ENCODE measurements at regions not wholly inside any gene's neighbourhood (a gene's known extent, or its start where the extent isn't known, plus 50 kb on each side); places are given as distances from the start of the nearest gene placed in this dataset.

GRCh38 chr6:156598071-156598854 is 178.9 kb upstream of the ARID1B start:
- H2AFZ ChIP-seq (ENCODE audit: low read length), result no peak overlapping the region

GRCh38 chr6:156597095-156597494 is 180.1 kb upstream of the ARID1B start:
- peaks cover 6% of the 10 kb centered on the region for H3K4me1 ChIP-seq (ENCODE audit: insufficient read depth, low read length, poor library complexity, severe bottlenecking)
- no peaks in the 10 kb centered on the region for H3K36me3 ChIP-seq (ENCODE audit: insufficient read depth, low read length)
- H3K79me2 ChIP-seq (ENCODE audit: insufficient read depth, low read depth, low read length), result no peaks in the 10 kb centered on the region
- POLR2A ChIA-PET, result no interaction called here
- intact Hi-C loops (cut with micrococcal nuclease; ENCODE audit: unreplicated experiment), result no loop called here
- no peak for TF ChIP-seq CTCF (conservative IDR thresholded peaks at IDR 0.05; ENCODE audit: low read length)
- no peak overlapping the region for H3K4me2 ChIP-seq (ENCODE audit: low read length)
- no peak for DNase-seq (ENCODE audit: low spot score)
- no peaks in the 10 kb centered on the region for H4K20me1 ChIP-seq (ENCODE audit: insufficient read depth, low read length)
- no peak overlapping the region for H2AFZ ChIP-seq (ENCODE audit: low read length)
- no peaks in the 10 kb centered on the region for H3K9me3 ChIP-seq (ENCODE audit: low read length)
- CTCF ChIA-PET (ENCODE audit: unreplicated experiment), result no interaction called here
- BruUV-seq (replicated peaks), result no TSS peak
- H3K4me3 ChIP-seq (ENCODE audit: low read depth, low read length, poor library complexity, severe bottlenecking), result no peak overlapping the region
- no peaks in the 10 kb centered on the region for H3K9me2 ChIP-seq (ENCODE audit: insufficient read depth, low read length)
- H3K27ac ChIP-seq (ENCODE audit: low read depth, low read length, poor library complexity, severe bottlenecking), result no peak overlapping the region

More at GRCh38 chr6:156598071-156598854, 178.9 kb upstream of the ARID1B start:
- no peak for DNase-seq (ENCODE audit: low spot score)
- Histone ChIP-seq H3K4me1 (ENCODE audit: insufficient read depth, low read length, poor library complexity, severe bottlenecking) (peaks cover 6% of the 10 kb centered on the region), H3K9me2 (ENCODE audit: insufficient read depth, low read length) (no peaks in the 10 kb centered on the region), H3K79me2 (ENCODE audit: insufficient read depth, low read depth, low read length) (no peaks in the 10 kb centered on the region), H3K4me2 (ENCODE audit: low read length) (no peak overlapping the region), H3K36me3 (ENCODE audit: insufficient read depth, low read length) (no peaks in the 10 kb centered on the region), H3K9me3 (ENCODE audit: low read length) (peaks cover under 1% of the 10 kb centered on the region; the same call in 1 of the 2 replicates), H4K20me1 (ENCODE audit: insufficient read depth, low read length) (no peaks in the 10 kb centered on the region), H3K27ac (ENCODE audit: low read depth, low read length, poor library complexity, severe bottlenecking) (no peak overlapping the region), H3K4me3 (ENCODE audit: low read depth, low read length, poor library complexity, severe bottlenecking) (no peak overlapping the region)
- BruUV-seq (replicated peaks), result no TSS peak
- TF ChIP-seq EZH2phosphoT487 (IDR thresholded peaks at IDR 0.05; ENCODE audit: borderline replicate concordance, low read depth, low read length), result no peak
- no peak for TF ChIP-seq CTCF (conservative IDR thresholded peaks at IDR 0.05; ENCODE audit: low read length)
- POLR2A ChIA-PET, result interaction anchor here (0.7 kb wide), 1 partner anchor 295 kb away, joined by 3 read pairs; no protein-coding TSS in a partner anchor
- CTCF ChIA-PET (ENCODE audit: unreplicated experiment), result interaction anchor here (1.0 kb wide), 1 partner anchor 34 kb away, joined by 3 read pairs; no protein-coding TSS in a partner anchor
- intact Hi-C loops (cut with micrococcal nuclease; ENCODE audit: unreplicated experiment), result no loop called here

- H3K4me3 ChIP-seq (ENCODE audit: low read depth, low read length, poor library complexity, severe bottlenecking), result no peak overlapping the region
- H3K9me2 ChIP-seq (ENCODE audit: insufficient read depth, low read length), result no peaks in the 10 kb centered on the region
- DNase-seq (ENCODE audit: low spot score), result no peak
- no peak overlapping the region for H2AFZ ChIP-seq (ENCODE audit: low read length)
- intact Hi-C loops (cut with micrococcal nuclease; ENCODE audit: unreplicated experiment), result no loop called here
- no peaks in the 10 kb centered on the region for H3K9me3 ChIP-seq (ENCODE audit: low read length)
- H3K36me3 ChIP-seq (ENCODE audit: insufficient read depth, low read length), result no peaks in the 10 kb centered on the region
- no TSS peak for BruUV-seq (replicated peaks)
- no peaks in the 10 kb centered on the region for H3K79me2 ChIP-seq (ENCODE audit: insufficient read depth, low read depth, low read length)
- TF ChIP-seq EZH2phosphoT487 (IDR thresholded peaks at IDR 0.05; ENCODE audit: borderline replicate concordance, low read depth, low read length) (no peak), CTCF (conservative IDR thresholded peaks at IDR 0.05; ENCODE audit: low read length) (no peak)
- no peaks in the 10 kb centered on the region for H4K20me1 ChIP-seq (ENCODE audit: insufficient read depth, low read length)
- H3K4me2 ChIP-seq (ENCODE audit: low read length), result no peak overlapping the region
- H3K27ac ChIP-seq (ENCODE audit: low read depth, low read length, poor library complexity, severe bottlenecking), result no peak overlapping the region
- H3K4me1 ChIP-seq (ENCODE audit: insufficient read depth, low read length, poor library complexity, severe bottlenecking), result peaks cover 6% of the 10 kb centered on the region
- CTCF ChIA-PET (ENCODE audit: unreplicated experiment), result no interaction called here
- POLR2A ChIA-PET, result interaction anchor here (1.6 kb wide), 1 partner anchor 13 kb away, joined by 4 read pairs; no protein-coding TSS in a partner anchor
Observed at GRCh38 chr6:156595476-156595875, 181.7 kb upstream of the ARID1B start.

Measured in OCI-LY7 (cell line).